Activated CD8-positive, alpha-beta T cell treated with anti-CD3 and anti-CD28 coated beads for 36 hours (primary cell): ENCODE measurements at regions not wholly inside any gene's neighbourhood (a gene's known extent, or its start where the extent isn't known, plus 50 kb on each side); places are given as distances from the start of the nearest gene placed in this dataset.

Experiments
- ATAC-seq: fragments of 200-7000 bp; cut with Tn5 transposase; one replicate; pipeline ENCODE4 v1.10.0; 2021; ENCODE audit warnings: mild to moderate bottlenecking, moderate library complexity
- CTCF ChIA-PET: fragments of 350-600 bp; sonication (Branson Sonifier 250); formaldehyde crosslinking; loops from one replicate; lab custom pipeline; 2021; ENCODE audit warnings: antibody characterized with exemption; lab: Charles Lee
- POLR2A ChIA-PET: fragments of 350-600 bp; sonication (Branson Sonifier 250); formaldehyde crosslinking; loops from one replicate; lab custom pipeline; 2021; ENCODE audit warnings: antibody characterized with exemption; lab: Charles Lee
- DNase-seq: peaks from one replicate; pipeline ENCODE4 v3.0.0-alpha.2; 2020
- H3K27ac Mint-ChIP-seq: one replicate; pipeline ENCODE4 v1.8.0; 2021; ENCODE audit warnings: mild to moderate bottlenecking, mixed read lengths
- H3K27me3 Mint-ChIP-seq: one replicate; pipeline ENCODE4 v1.8.0; 2021; ENCODE audit warnings: mixed read lengths
- H3K36me3 Mint-ChIP-seq: one replicate; pipeline ENCODE4 v1.8.0; 2021; ENCODE audit warnings: low read depth, mixed read lengths
- H3K4me1 Mint-ChIP-seq: one replicate; pipeline ENCODE4 v1.8.0; 2021; ENCODE audit warnings: low read depth, mixed read lengths
- H3K4me3 Mint-ChIP-seq: one replicate; pipeline ENCODE4 v1.8.0; 2021; ENCODE audit warnings: mild to moderate bottlenecking, moderate library complexity, mixed read lengths
- H3K9me3 Mint-ChIP-seq: one replicate; pipeline ENCODE4 v1.8.0; 2021; ENCODE audit warnings: mixed read lengths
- intact Hi-C: fragments of 100-400 bp; cut with micrococcal nuclease; formaldehyde crosslinking; loops from one replicate; pipeline ENCODE4 v1.10.0; 2022
- TF ChIP-seq, protein P1 (sequence below): fragments of 200-600 bp; IDR thresholded peaks from one replicate; pipeline ENCODE4 v1.8.0; 2022; ENCODE audit warnings: antibody characterized with exemption, mild to moderate bottlenecking

DNA sequence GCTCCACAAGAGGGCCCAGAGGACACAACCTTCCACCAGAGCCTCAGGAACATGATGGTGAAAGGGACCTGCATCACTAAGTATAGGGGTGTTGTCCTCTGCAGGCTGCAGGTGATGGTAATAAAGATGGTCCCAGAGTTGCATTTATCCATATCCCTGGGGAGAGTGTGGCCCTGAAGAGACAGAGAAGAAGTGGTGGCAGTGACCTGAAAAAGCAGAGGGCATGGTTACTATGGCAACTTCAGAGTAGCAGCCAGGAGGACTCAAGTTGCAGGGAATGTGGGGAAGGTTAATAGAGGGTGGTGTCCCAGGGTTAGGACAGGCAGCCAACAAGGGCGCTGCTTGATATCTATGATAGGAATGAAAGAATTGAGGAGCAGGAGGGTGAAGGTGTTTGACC, 57.1 kb downstream of the HLA-A start:
- intact Hi-C loops: no loop called here
- Mint-ChIP-seq H3K9me3 (no peaks in the 10 kb centered on the region), H3K27me3 (no peaks in the 10 kb centered on the region), H3K4me3 (no peak overlapping the region), H3K36me3 (no peaks in the 10 kb centered on the region), H3K4me1 (no peaks in the 10 kb centered on the region), H3K27ac (no peak overlapping the region)
- TF ChIP-seq, protein P1, sequence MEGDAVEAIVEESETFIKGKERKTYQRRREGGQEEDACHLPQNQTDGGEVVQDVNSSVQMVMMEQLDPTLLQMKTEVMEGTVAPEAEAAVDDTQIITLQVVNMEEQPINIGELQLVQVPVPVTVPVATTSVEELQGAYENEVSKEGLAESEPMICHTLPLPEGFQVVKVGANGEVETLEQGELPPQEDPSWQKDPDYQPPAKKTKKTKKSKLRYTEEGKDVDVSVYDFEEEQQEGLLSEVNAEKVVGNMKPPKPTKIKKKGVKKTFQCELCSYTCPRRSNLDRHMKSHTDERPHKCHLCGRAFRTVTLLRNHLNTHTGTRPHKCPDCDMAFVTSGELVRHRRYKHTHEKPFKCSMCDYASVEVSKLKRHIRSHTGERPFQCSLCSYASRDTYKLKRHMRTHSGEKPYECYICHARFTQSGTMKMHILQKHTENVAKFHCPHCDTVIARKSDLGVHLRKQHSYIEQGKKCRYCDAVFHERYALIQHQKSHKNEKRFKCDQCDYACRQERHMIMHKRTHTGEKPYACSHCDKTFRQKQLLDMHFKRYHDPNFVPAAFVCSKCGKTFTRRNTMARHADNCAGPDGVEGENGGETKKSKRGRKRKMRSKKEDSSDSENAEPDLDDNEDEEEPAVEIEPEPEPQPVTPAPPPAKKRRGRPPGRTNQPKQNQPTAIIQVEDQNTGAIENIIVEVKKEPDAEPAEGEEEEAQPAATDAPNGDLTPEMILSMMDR: no peak
- ChIA-PET CTCF (no interaction called here), POLR2A (no interaction called here)
- DNase-seq (no peak), ATAC-seq (no peak)

DNA sequence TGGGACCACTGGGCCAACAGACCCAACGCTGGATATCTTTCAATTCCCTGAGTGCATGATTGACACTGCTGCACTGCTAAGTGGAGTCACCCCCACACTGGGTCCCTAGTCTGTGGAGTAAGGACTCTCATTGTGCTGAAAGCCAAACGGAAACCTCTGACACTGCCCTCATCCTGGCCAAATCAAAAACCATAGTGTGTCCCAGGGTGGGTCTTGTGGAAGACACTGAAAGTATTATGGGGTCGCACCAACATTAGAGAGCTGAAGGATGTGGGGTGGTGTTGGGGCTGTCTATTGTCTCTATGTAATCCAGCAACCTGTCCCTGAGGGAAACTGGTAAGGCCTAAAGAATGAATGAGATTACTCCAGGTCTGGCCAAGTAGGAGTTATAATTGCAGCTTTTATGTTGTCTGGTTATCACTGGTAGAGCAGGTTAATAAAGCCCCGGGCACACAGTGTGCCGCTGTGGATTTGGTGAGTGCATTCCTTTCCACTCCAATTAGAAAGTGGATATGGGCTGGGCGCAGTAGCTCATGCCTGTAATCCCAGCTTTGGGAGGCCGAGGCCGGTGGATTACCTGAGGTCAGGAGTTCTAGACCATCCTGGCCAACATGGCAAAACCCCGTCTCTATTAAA, 57.9 kb downstream of the HLA-A start:
- intact Hi-C loops: no loop called here
- H3K27ac Mint-ChIP-seq: no peak overlapping the region
- ChIA-PET POLR2A (no interaction called here), CTCF (interaction anchor here (1.1 kb wide), 1 partner anchor 12 kb away, joined by 4 read pairs; no protein-coding TSS in a partner anchor)
- no peak for ATAC-seq
- no peak for DNase-seq
- no peaks in the 10 kb centered on the region for H3K4me1 Mint-ChIP-seq
- H3K9me3 Mint-ChIP-seq: no peaks in the 10 kb centered on the region
- no peak overlapping the region for H3K4me3 Mint-ChIP-seq
- TF ChIP-seq, protein P1: no peak
- peaks cover 2% of the 10 kb centered on the region for H3K27me3 Mint-ChIP-seq
- no peaks in the 10 kb centered on the region for H3K36me3 Mint-ChIP-seq

- ATAC-seq (no peak), DNase-seq (no peak)
- ChIA-PET POLR2A (no interaction called here), CTCF (no interaction called here)
- Mint-ChIP-seq H3K4me1 (peaks cover 7% of the 10 kb centered on the region), H3K36me3 (no peaks in the 10 kb centered on the region), H3K27me3 (peaks cover 15% of the 10 kb centered on the region), H3K4me3 (no peak overlapping the region), H3K27ac (no peak overlapping the region), H3K9me3 (no peaks in the 10 kb centered on the region)
- TF ChIP-seq, protein P1: no peak
- intact Hi-C loops: no loop called here
These were observed 58.2 kb upstream of the POLR1H start for GRCh38 chr6:30002871-30003270.

- Mint-ChIP-seq H3K4me1 (peaks cover 7% of the 10 kb centered on the region), H3K36me3 (peaks cover 3% of the 10 kb centered on the region), H3K9me3 (no peaks in the 10 kb centered on the region), H3K27me3 (peaks cover 15% of the 10 kb centered on the region), H3K27ac (no peak overlapping the region), H3K4me3 (no peak overlapping the region)
- CTCF ChIA-PET: interaction anchor here (0.7 kb wide), 1 partner anchor 157 kb away, joined by 4 read pairs; no protein-coding TSS in a partner anchor
- no peak for ATAC-seq
- TF ChIP-seq, protein P1: no peak
- DNase-seq: no peak
- POLR2A ChIA-PET: no interaction called here
- intact Hi-C loops: no loop called here
These were observed 55.6 kb upstream of the POLR1H start for GRCh38 chr6:30005482-30005881.
